Kasumi-1 (cell line): ENCODE measurements at regions not wholly inside any gene's neighbourhood (a gene's known extent, or its start where the extent isn't known, plus 50 kb on each side); places are given as distances from the start of the nearest gene placed in this dataset.
A peak's percentile ranks its signal among the peaks of the same experiment; 100 is the strongest.
"Not testable (repeated sequence)": the region's sequence is repeated elsewhere in the genome, so short reads cannot be mapped to it uniquely, and the experiment has no call there.

ENCODE experiments used
- DNase-seq, 2 experiments: peaks; one replicate each; lab custom pipeline; 2025; lab: John Stamatoyannopoulos, UW

- no peak for DNase-seq
These were observed 403.7 kb downstream of the STK39 start for GRCh38 chr2:167843657-167844056.

GRCh38 chr2:167843217-167843616, 404.2 kb downstream of the STK39 start:
- DNase-seq, result no peak

GRCh38 chr2:167842047-167842446, 405.3 kb downstream of the STK39 start:
- DNase-seq, result peak; percentile 10 to 18

- DNase-seq, result not testable (repeated sequence)
These were observed 412.1 kb downstream of the STK39 start for GRCh38 chr2:167835290-167835689.

GRCh38 chr2:167834707-167835106, 412.7 kb downstream of the STK39 start:
- DNase-seq, result no peak

GRCh38 chr2:167833294-167833693, 414.1 kb downstream of the STK39 start:
- DNase-seq, result no peak

- DNase-seq, result no peak
These were observed 414.5 kb downstream of the STK39 start for GRCh38 chr2:167832868-167833287.

GRCh38 chr2:167827352-167828097, 419.9 kb downstream of the STK39 start:
- no peak for DNase-seq

GRCh38 chr2:167826906-167827305, 420.5 kb downstream of the STK39 start:
- DNase-seq, result no peak

GRCh38 chr2:167825664-167826063, 421.7 kb downstream of the STK39 start:
- DNase-seq, result no peak

- DNase-seq, result no peak
These were observed 424.5 kb downstream of the STK39 start for GRCh38 chr2:167822690-167823465.

GRCh38 chr2:167820488-167820887, 426.9 kb downstream of the STK39 start:
- DNase-seq, result no peak

- DNase-seq, result no peak
These were observed 428.9 kb downstream of the STK39 start for GRCh38 chr2:167818521-167818920.

- no peak for DNase-seq
These were observed 429.5 kb downstream of the STK39 start for GRCh38 chr2:167817908-167818307.

- no peak for DNase-seq
These were observed 430.0 kb downstream of the STK39 start for GRCh38 chr2:167817422-167817821.

- no peak for DNase-seq
These were observed 430.5 kb downstream of the STK39 start for GRCh38 chr2:167816874-167817290.

- DNase-seq, result no peak
These were observed 432.3 kb downstream of the STK39 start for GRCh38 chr2:167814881-167815718.

GRCh38 chr2:167814482-167814880, 432.9 kb downstream of the STK39 start:
- not testable (repeated sequence) for DNase-seq

- DNase-seq, result not testable (repeated sequence)
These were observed 437.6 kb downstream of the STK39 start for GRCh38 chr2:167809799-167810198.

- no peak for DNase-seq
These were observed 443.9 kb downstream of the STK39 start for GRCh38 chr2:167803449-167803988.

GRCh38 chr2:167794554-167795255, 452.7 kb downstream of the STK39 start:
- DNase-seq, result no peak
